GM18502 (cell line): ENCODE measurements at regions not wholly inside any gene's neighbourhood (a gene's known extent, or its start where the extent isn't known, plus 50 kb on each side); places are given as distances from the start of the nearest gene placed in this dataset.
"Not testable (repeated sequence)": the region's sequence is repeated elsewhere in the genome, so short reads cannot be mapped to it uniquely, and the experiment has no call there.

Experiments
- ATAC-seq: cut with Tn5 transposase; IDR thresholded peaks from one replicate; pipeline ENCODE4 v1.9.1; 2021; ENCODE audit warnings: mild to moderate bottlenecking; ENCODE audit not compliant: unreplicated experiment, poor library complexity

- no peak for ATAC-seq
Observed at GRCh38 chr1:234838820-234839219, 228.8 kb upstream of the IRF2BP2 start.

GRCh38 chr1:234838182-234838581 is 228.2 kb upstream of the IRF2BP2 start:
- no peak for ATAC-seq

DNA sequence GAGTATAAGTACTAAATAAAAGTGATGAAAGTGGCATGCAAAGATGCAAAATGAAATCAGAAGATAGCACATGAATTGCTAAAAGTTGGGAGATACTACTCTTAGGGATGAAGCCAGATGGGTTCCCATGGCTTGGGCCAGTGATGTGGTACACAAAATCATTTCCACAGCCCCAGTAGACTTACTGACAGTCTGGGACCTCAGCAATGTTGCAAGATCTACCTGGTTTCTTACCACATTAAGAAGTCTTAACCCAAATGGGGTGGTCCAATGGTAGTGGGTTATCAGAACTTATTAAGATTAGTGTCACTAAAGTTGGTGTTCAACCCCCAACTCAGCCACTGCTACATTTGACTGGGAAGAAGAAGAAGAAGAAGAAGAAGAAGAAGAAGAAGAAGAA is 227.7 kb upstream of the IRF2BP2 start:
- ATAC-seq, result no peak

DNA sequence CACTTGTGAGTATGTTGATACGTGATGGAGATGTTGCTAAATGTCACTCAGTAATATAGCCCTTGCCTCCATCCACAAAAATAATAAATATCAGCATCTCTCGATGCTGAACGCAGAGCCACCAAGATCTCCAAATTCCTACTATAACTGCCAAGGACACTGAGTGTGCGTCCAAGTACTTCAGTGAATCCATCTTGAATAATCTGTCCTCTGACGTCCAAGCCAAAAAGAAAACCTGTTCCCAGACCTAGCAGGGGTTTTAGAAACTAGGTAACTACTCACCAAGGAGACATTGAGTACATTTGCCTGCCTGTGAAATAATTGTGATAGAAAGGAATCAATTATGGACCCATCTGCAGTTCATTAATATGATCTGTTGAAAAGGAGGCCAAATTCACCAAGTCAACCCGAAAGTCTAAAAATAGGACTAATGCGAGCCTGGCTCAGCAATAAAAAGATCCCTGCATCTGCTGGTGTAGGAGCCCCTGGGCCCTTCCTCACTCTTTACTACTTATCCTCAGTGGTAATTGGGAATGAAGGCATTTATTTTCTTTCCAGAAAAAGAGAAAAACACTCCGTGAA is 226.9 kb upstream of the IRF2BP2 start:
- ATAC-seq, result no peak

- ATAC-seq, result no peak
Observed at GRCh38 chr1:234836045-234836681, 226.2 kb upstream of the IRF2BP2 start.

GRCh38 chr1:234835239-234835638 is 225.3 kb upstream of the IRF2BP2 start:
- no peak for ATAC-seq

DNA sequence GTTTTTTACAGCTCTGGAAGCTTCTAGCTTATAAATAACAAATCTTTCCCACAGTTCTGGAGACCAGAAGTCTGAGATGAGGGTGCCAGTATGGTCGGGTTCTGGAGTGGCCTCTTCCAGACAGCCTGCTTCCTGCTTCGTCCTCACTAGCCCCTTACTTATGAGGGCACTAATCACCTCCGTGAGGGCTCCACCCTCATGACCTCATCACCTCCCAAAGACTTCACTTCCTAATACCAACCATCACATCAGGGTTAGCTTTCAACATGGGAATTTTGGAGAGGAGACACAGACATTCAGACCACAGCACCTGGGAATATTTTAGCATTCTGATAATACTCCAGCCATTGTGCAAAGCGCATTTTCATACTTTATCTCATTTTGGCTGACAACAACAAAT is 223.7 kb upstream of the IRF2BP2 start:
- no peak for ATAC-seq

- ATAC-seq, result no peak
Observed at GRCh38 chr1:234833118-234833517, 223.1 kb upstream of the IRF2BP2 start.

- ATAC-seq, result no peak
Observed at GRCh38 chr1:234827656-234828055, 217.7 kb upstream of the IRF2BP2 start.

DNA sequence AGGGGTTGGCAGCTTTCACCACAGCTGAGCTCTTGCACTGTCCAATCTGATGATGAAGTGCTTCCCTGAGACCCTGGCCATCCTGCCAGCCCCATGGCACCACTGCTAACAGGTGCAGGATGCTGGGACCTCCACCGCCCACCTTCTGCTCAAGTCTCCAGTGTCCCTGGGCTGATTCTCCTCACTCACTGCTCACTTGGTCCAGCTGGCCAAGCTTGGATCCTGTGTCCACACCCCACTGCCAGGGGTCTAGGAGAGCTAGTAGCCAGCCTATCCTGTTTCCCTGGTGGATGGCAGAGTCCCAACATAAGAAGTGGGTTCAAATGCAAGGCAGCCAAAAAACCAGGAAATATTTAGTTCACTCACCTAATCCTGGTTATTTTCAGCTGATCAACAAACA is 217.2 kb upstream of the IRF2BP2 start:
- ATAC-seq, result no peak

DNA sequence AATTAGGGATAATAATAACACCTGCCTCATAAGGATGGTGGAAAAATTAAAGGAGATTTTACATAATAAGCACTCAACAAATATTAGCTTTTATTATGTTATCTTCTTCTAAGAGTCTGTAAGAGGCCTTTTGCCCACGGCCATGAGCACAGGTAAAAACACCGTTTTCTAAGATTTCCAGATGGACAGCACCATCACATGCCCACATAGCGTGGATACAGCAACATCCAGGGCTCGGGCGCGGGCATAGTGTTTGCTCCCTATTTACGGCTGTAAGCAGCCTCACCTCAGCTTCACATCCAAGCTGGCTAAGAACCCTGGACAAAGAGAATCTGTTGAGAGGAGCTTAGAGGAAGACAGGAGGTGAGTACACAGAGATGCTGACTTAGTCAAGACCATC is 216.4 kb upstream of the IRF2BP2 start:
- no peak for ATAC-seq

DNA sequence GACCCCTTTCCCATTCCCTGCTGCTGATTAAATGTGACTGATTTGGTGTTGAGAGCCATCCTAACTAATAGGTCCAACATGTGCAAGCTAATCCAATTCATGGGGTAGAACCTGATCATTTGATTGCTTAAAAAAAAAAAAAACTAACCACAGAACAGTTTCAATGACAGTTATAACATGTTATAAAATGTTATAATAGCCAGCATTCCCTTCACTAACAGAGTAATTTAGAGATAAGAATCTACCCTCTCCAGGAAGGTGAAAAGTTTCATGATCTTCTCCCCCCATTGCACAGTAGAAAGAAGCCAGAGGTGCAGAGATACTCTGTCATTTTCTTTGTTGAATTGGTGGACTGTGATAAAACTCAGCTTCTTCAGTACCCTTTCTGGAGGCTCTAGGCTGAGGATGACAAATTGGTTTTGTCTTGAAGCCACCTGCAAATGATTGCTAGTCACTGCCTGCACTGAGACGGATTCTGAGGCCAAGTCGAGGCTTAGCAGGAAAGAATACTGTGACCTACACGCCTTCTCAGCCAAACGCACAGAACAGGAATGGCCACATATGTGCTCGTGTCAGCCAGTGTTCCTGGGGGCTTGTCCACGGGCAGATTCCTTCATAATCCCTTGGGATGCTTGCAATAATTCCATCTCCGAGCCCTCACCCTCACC is 215.7 kb upstream of the IRF2BP2 start:
- ATAC-seq, result no peak

DNA sequence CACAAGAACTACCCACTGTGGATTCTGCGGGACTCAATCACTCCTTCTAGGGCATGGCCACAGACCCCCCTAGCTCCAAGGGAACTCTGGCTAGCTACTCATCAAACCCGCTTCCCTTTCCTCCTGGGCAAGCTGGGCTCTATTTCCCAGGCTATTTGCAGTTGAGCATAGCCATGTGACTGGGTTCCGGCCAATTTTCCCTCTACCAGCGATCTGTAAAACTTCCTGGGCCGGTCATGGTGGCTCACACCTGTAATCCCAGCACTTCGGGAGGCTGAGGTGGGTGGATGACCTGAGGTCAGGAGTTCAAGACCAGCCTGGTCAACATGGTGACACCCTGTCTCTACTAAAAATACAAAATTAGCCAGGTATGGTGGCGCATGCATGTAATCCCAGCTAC is 214.9 kb upstream of the IRF2BP2 start:
- not testable (repeated sequence) for ATAC-seq

DNA sequence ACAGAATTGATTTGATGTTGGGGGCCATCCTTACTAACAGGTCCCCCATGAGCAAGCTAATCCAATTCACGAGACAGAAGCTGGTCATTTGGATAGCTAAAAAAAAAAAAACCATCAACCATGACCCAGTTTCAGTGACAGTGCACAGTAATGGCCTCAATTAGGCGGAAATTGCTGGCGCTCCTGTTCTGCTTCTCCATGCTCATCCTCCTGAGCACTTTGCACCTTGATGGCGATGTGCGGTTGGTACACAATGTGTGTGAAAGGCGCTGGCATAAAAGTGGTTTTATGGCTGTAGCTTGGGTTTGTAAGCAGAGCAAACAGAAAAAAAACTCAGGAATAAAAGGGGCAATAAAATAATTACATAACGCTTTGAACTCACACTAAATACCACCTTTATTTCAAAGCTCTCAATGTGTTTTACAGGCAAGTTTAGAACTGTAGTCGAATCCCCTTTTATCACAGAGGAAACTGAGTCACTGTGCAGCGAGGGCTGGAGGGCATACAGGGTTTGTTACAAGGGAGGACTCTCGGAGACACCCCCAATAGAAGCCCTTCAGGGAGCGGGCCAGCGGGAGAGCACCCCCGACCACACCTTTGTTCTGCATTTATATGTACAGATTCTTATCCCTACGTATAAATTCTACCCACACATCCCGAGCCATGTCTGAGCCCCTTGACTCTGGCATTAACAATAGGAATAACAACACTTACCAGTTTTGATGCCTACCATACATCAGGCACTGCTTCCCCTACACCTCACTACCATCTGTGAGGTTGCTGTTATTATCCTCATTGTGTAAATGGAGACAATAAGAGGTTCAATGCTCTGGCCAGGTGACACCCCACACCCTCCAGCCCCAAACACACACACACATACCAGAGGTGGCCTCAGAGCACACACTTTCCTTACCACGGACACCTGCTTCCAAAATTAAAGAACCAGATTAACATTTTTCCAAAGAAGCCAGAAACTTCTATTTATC is 213.5 kb upstream of the IRF2BP2 start:
- ATAC-seq, result no peak

DNA sequence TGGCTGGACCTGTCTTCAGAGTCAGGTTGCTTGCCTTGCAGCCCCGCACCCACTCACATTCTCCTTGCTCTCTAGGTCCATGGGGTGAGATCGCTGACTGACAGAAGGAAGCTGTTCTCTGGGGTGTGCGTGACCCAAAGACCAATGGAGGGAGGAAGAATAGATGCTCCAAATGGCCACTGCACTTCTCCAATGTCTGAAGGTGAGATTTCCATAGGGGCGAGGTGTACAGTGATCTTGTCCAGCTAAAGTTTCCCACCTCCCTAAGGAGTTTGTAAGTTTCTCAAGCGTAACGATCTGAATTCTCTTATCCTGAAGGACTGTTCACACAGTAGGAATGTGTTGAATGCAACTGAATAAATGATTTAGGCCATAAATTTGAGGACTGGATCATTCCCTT is 211.9 kb upstream of the IRF2BP2 start:
- no peak for ATAC-seq

DNA sequence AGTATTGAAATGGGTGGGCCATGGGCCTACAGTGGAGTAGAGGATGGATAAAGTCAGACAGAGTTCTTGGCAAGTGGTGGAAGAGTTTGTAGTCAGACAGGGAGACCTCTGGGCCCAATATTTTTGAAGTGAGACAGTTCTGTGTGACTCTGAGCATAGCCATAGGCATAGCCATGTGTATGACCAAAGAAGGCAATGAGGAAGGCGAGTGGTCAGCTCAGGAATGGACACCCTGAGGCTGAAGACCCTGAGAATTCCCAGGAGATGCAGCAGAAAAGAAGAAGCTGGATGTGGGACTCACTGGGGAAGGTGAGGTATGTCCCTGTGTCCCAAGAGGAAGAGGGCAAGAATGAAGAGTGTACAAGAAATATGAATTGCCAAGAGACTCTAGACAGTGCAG is 210.6 kb upstream of the IRF2BP2 start:
- no peak for ATAC-seq

- ATAC-seq, result not testable (repeated sequence)
Observed at GRCh38 chr1:234819845-234820244, 209.9 kb upstream of the IRF2BP2 start.

- ATAC-seq, result not testable (repeated sequence)
Observed at GRCh38 chr1:234818040-234818387, 208.0 kb upstream of the IRF2BP2 start.

DNA sequence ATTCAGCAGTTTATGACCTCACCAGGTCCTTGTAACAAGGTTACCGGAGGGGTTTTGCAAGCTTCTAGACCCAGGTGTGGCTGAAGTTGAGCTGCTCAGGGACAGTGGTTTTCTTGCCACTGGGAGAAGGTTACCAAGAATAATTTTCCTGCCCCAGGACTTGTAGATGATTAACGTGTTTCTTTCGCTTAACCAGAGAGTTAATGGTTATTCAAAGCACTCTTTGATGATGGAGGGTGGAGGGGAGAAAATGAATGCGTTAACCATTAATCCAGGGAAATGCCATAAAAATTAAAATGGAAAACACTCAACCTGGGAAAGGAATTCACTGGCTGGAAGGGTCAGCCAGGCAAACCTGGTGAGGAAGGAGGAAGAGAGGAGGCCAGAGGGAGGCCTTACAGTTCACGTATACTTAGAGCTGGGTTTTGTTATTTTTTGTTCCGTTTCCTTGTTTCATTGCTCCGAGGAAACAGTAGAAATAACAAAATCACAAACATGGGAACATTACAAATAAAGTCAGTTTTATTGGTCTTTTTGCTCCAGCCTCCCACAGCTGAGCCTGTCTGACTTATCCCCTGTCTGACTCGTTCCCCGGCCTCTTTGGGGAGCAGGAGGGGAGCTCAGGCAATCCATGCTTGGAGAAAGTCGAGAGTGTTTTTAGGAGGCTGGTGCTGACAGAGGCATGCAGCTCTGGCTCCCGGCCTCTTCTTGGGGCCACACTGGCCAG is 207.5 kb upstream of the IRF2BP2 start:
- not testable (repeated sequence) for ATAC-seq

DNA sequence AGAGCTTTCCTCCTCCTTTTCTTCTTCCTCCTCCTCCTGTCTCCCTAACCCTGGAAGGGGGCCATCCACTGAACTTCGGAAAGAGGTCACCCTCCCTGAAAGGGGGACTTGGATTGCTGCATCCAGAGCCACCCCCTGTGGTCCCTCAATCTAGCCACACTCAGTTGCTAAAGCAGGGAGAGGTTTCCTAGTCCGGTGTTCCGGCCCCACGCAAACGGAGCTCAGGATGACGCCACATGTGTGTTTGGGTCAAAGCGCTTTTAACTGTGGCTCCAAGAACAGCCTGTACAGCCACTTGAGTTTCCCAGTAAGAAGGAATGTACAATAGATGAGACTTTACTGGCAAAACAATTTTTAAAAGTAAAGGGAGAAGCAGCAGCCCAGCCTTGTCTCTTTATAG is 206.9 kb upstream of the IRF2BP2 start:
- not testable (repeated sequence) for ATAC-seq
